HEK293 (cell line): ENCODE measurements at regions not wholly inside any gene's neighbourhood (a gene's known extent, or its start where the extent isn't known, plus 50 kb on each side); places are given as distances from the start of the nearest gene placed in this dataset.

Source experiments
- PATZ1 ChIP-seq: fragments of 450-650 bp; formaldehyde crosslinking; IDR thresholded peaks from 2 replicates; pipeline ENCODE4 v1.5.1; 2016; ENCODE audit warnings: missing biosample characterization, missing genetic modification characterization
- REST ChIP-seq: fragments of 450-650 bp; formaldehyde crosslinking; IDR thresholded peaks from 2 replicates; pipeline ENCODE4 v1.5.1; 2016; ENCODE audit warnings: missing biosample characterization, missing genetic modification characterization
- ZBTB49 ChIP-seq: fragments of 450-650 bp; formaldehyde crosslinking; IDR thresholded peaks from 2 replicates; pipeline ENCODE4 v1.5.1; 2016; ENCODE audit warnings: missing biosample characterization, missing genetic modification characterization, low read depth
- ZNF518A ChIP-seq: fragments of 450-650 bp; formaldehyde crosslinking; conservative IDR thresholded peaks from 2 replicates; pipeline ENCODE4 v1.5.1; 2016; ENCODE audit warnings: low read depth, missing biosample characterization, missing genetic modification characterization

GRCh38 chr12:92068459-92068858 is 77.2 kb downstream of the BTG1 start:
- TF ChIP-seq PATZ1 (no peak), REST (tag by site-specific recombination) (no peak), ZBTB49 (no peak), ZNF518A (tag by site-specific recombination) (no peak)
